Calu3 (cell line): ENCODE measurements at regions not wholly inside any gene's neighbourhood (a gene's known extent, or its start where the extent isn't known, plus 50 kb on each side); places are given as distances from the start of the nearest gene placed in this dataset.

Experiments used
- BruUV-seq: library from RNA; stranded (reverse); fragments of 400-500 nt; replicated peaks from 2 replicates; lab custom pipeline; 2021; lab: Mats Ljungman, UMichigan
- CTCF ChIA-PET: fragments of 300-600 bp; sonication (Branson Sonifier 250); formaldehyde crosslinking; loops from one replicate; lab custom pipeline; 2022; ENCODE audit warnings: antibody characterized with exemption; lab: Charles Lee
- DNase-seq: peaks from one replicate; pipeline ENCODE4 v3.0.0; 2022
- H3K27ac Mint-ChIP-seq: one replicate; pipeline ENCODE4 v1.8.0; 2022; ENCODE audit warnings: mixed read lengths; ENCODE audit not compliant: unreplicated experiment
- H3K27me3 Mint-ChIP-seq: one replicate; pipeline ENCODE4 v1.8.0; 2022; ENCODE audit warnings: mixed read lengths; ENCODE audit not compliant: unreplicated experiment
- H3K36me3 Mint-ChIP-seq: one replicate; pipeline ENCODE4 v1.8.0; 2022; ENCODE audit warnings: mild to moderate bottlenecking, moderate library complexity, mixed read lengths; ENCODE audit not compliant: insufficient read depth, unreplicated experiment
- H3K4me1 Mint-ChIP-seq: one replicate; pipeline ENCODE4 v1.8.0; 2022; ENCODE audit warnings: mild to moderate bottlenecking, low read depth, mixed read lengths; ENCODE audit not compliant: unreplicated experiment
- H3K4me3 Mint-ChIP-seq: one replicate; pipeline ENCODE4 v1.8.0; 2022; ENCODE audit warnings: mild to moderate bottlenecking, low read depth, moderate library complexity, mixed read lengths; ENCODE audit not compliant: unreplicated experiment
- H3K9me3 Mint-ChIP-seq: one replicate; pipeline ENCODE4 v1.8.0; 2022; ENCODE audit warnings: low read depth, mixed read lengths; ENCODE audit not compliant: unreplicated experiment
- intact Hi-C: fragments of 100-400 bp; cut with micrococcal nuclease; formaldehyde crosslinking; loops from one replicate; pipeline ENCODE4 v1.10.0; 2022; ENCODE audit not compliant: unreplicated experiment
- TF ChIP-seq, protein P1 (sequence below): fragments of 200-600 bp; IDR thresholded peaks from one replicate; pipeline ENCODE4 v1.8.0; 2022; ENCODE audit warnings: antibody characterized with exemption; ENCODE audit not compliant: unreplicated experiment

DNA sequence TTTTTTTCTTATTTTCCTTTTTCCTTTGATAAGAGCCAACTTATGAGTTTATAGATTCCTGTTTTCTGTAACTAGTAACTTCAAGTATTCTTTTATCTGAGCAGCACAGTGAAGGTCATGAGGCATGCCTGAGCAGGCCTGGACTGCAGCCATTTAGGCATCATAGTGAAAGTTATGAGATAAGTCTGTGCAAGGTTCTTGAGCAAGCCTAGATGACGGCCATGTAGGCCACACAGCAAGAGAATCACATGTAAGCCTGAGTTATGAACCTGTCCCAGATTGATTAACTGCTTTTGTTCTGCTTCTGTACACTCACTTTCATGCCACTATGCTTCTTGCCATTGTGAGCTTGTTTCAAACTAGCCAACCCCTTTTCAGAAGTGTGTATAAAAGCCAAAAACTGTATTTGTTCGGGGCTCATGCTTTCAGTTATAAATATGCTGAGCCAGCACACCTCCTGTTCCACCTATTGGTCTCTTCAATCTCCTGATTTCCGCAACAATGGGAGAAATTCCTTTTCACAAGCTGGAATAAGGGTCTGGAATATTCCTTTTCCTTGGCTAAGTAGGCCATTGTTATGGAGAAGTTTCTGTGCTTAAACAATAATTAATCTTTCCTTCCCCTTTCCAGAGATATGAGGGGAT lies 745.7 kb downstream of the FAM181B start:
- CTCF ChIA-PET: no interaction called here
- no peak overlapping the region for H3K27ac Mint-ChIP-seq
- no TSS peak for BruUV-seq

GRCh38 chr11:81986556-81987161 lies 747.0 kb downstream of the FAM181B start:
- H3K9me3 Mint-ChIP-seq: peaks cover 2% of the 10 kb centered on the region
- H3K27me3 Mint-ChIP-seq: no peaks in the 10 kb centered on the region
- BruUV-seq: no TSS peak
- intact Hi-C loops: no loop called here
- no peak overlapping the region for H3K4me3 Mint-ChIP-seq
- no peaks in the 10 kb centered on the region for H3K4me1 Mint-ChIP-seq
- H3K27ac Mint-ChIP-seq: no peak overlapping the region
- CTCF ChIA-PET: no interaction called here
- TF ChIP-seq, protein P1, sequence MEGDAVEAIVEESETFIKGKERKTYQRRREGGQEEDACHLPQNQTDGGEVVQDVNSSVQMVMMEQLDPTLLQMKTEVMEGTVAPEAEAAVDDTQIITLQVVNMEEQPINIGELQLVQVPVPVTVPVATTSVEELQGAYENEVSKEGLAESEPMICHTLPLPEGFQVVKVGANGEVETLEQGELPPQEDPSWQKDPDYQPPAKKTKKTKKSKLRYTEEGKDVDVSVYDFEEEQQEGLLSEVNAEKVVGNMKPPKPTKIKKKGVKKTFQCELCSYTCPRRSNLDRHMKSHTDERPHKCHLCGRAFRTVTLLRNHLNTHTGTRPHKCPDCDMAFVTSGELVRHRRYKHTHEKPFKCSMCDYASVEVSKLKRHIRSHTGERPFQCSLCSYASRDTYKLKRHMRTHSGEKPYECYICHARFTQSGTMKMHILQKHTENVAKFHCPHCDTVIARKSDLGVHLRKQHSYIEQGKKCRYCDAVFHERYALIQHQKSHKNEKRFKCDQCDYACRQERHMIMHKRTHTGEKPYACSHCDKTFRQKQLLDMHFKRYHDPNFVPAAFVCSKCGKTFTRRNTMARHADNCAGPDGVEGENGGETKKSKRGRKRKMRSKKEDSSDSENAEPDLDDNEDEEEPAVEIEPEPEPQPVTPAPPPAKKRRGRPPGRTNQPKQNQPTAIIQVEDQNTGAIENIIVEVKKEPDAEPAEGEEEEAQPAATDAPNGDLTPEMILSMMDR: no peak
- no peak for DNase-seq
- H3K36me3 Mint-ChIP-seq: no peaks in the 10 kb centered on the region

More for the DNA sequence above, 745.7 kb downstream of the FAM181B start:
- Mint-ChIP-seq H3K27me3 (no peaks in the 10 kb centered on the region), H3K36me3 (no peaks in the 10 kb centered on the region), H3K4me3 (no peak overlapping the region), H3K4me1 (no peaks in the 10 kb centered on the region), H3K9me3 (peaks cover 2% of the 10 kb centered on the region)
- TF ChIP-seq, protein P1: no peak
- intact Hi-C loops: no loop called here
- no peak for DNase-seq

DNA sequence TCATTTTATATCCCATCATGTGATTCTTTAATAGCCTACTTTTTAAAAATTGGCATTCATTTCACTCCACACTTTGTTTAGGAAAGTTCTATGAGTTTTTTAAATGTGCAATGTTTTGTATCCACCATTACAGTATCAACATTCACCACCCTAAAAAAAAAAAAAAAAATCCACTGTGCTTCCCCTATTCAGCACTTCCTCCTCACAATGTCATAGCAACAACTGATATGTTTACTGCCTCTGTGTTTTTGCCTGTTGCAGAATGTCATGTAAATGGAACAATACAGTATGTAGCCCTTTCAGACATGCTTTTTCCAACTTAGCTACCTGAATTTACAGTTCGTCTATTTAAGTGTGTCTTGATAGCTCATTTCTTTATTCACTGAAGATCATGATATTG lies 754.2 kb downstream of the FAM181B start:
- Mint-ChIP-seq H3K27me3 (no peaks in the 10 kb centered on the region), H3K9me3 (peaks cover 7% of the 10 kb centered on the region), H3K4me1 (no peaks in the 10 kb centered on the region), H3K4me3 (no peak overlapping the region), H3K27ac (no peak overlapping the region), H3K36me3 (no peaks in the 10 kb centered on the region)
- CTCF ChIA-PET: no interaction called here
- TF ChIP-seq, protein P1: no peak
- intact Hi-C loops: no loop called here
- no TSS peak for BruUV-seq
- DNase-seq: no peak

DNA sequence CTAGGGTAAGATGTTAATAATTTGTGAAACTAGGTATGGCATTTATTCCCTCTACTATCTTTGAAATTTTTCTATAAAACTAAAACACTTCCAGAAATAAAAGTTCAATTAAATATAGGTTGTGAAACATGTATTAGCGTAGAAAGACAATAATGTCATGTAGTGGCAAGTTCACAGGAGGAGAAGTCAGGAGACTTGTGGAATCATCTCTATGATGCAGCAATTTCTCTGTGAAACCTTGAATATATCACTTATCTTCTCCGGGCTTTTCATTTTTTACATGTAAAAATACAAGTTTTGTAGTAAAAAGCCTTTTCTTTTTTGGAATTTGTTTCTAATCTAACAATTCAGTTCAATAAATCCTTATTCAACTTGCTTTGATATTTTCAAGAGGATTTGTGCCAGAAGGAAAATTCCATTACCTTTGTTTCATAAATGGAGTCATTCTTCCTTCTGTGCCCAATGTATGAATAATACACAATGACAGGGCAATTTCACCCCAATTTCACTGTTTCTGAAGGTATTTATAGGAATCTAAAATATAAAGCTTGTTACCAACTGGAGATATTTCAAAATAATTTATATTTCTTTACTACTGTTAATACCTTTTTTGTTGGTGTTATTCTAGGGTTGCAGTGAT lies 758.3 kb downstream of the FAM181B start:
- Mint-ChIP-seq H3K4me3 (no peak overlapping the region), H3K27me3 (no peaks in the 10 kb centered on the region), H3K36me3 (no peaks in the 10 kb centered on the region), H3K27ac (no peak overlapping the region), H3K4me1 (no peaks in the 10 kb centered on the region), H3K9me3 (peaks cover 7% of the 10 kb centered on the region)
- DNase-seq: no peak
- intact Hi-C loops: no loop called here
- no TSS peak for BruUV-seq
- CTCF ChIA-PET: no interaction called here
- TF ChIP-seq, protein P1: no peak
